ENCODE measurements at regions not wholly inside any gene's neighbourhood (a gene's known extent, or its start where the extent isn't known, plus 50 kb on each side); places are given as distances from the start of the nearest gene placed in this dataset.

DNA sequence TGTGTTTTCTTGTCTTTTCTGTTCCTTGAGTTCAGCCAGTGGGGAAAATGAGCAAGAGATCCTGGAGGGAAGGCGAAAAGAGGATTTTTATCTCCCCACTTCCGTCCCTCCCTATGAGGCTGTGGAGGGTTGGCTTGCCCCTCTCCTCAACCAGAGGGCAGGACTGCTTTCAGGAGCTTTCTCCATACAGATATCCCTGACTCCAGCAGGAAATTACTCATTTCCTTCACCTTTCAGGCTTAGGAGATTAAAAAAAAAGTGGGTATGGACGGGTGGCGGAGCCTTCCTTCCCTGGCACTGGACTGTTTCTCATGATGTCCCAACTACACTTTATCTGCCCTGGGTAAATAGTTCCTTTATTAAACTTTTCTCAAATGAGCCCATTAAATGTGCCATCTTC, 241.2 kb downstream of the FRK start:
- TF ChIP-seq POLR2A (IDR thresholded peaks at IDR 0.05; ENCODE audit: low read depth, low read length) (no peak), CTCF (IDR thresholded peaks at IDR 0.05; ENCODE audit: extremely low read depth in 1 of 2, insufficient read depth in 1 of 2, low read depth in 1 of 2, low read length in 2 of 2) (no peak), JUN (IDR thresholded peaks at IDR 0.05; ENCODE audit: borderline replicate concordance, insufficient read depth, insufficient read length, low read depth) (no peak), EZH2 (IDR thresholded peaks at IDR 0.05; ENCODE audit: borderline replicate concordance, low read depth, low read length, severe bottlenecking) (no peak), MYC (IDR thresholded peaks at IDR 0.05; ENCODE audit: low read depth, low read length) (no peak)
